Neural crest cell (in vitro differentiated cells): ENCODE measurements at regions not wholly inside any gene's neighbourhood (a gene's known extent, or its start where the extent isn't known, plus 50 kb on each side); places are given as distances from the start of the nearest gene placed in this dataset.
"Not testable (repeated sequence)": the region's sequence is repeated elsewhere in the genome, so short reads cannot be mapped to it uniquely, and the experiment has no call there.

Source experiments
- DNase-seq: peaks from one replicate; pipeline ENCODE4 v3.0.0; 2021; ENCODE audit warnings: low read depth, mixed read lengths, low spot score
- H3K27ac Mint-ChIP-seq: one replicate; pipeline ENCODE4 v1.8.0; 2021; ENCODE audit warnings: mild to moderate bottlenecking, mixed read lengths; ENCODE audit not compliant: unreplicated experiment
- H3K27me3 Mint-ChIP-seq: 2 replicates; pipeline ENCODE4 v1.8.0; 2021; ENCODE audit warnings: low read depth, mild to moderate bottlenecking, mixed read lengths
- H3K36me3 Mint-ChIP-seq: 2 replicates; pipeline ENCODE4 v1.8.0; 2021; ENCODE audit warnings: low read depth, mild to moderate bottlenecking, mixed read lengths
- H3K4me1 Mint-ChIP-seq: 2 replicates; pipeline ENCODE4 v1.8.0; 2021; ENCODE audit warnings: mixed read lengths
- H3K4me3 Mint-ChIP-seq: one replicate; pipeline ENCODE4 v1.8.0; 2021; ENCODE audit warnings: mild to moderate bottlenecking, mixed read lengths
- H3K9me3 Mint-ChIP-seq: 2 replicates; pipeline ENCODE4 v1.8.0; 2021; ENCODE audit warnings: mixed read lengths
- TF ChIP-seq, protein P1 (sequence below): fragments of 200-600 bp; sonication (generic); conservative IDR thresholded peaks from 2 replicates; pipeline ENCODE4 v1.5.0; 2021; ENCODE audit warnings: antibody characterized with exemption, mild to moderate bottlenecking

DNA sequence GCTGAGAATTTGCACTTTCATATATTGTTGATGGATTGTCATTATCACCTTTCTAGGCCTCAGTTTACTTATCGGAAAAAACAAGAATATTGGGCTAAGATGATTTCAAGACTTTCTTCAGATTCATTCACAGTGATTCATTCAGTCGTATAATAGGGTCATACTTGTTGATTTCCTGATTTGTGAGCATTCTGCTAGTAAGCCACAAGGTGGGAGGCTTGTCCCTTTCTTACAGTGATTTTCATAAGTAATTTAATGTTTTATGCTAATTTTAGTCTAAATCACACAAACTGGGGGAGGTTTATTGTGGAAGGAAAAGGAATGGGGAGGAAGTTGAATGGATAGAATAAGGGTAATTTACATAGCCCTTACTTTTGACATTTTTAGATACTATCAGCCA, 126.8 kb upstream of the GOLGA6L4 start:
- H3K4me1 Mint-ChIP-seq = peaks cover 17% of the 10 kb centered on the region
- H3K27me3 Mint-ChIP-seq = no peaks in the 10 kb centered on the region
- H3K27ac Mint-ChIP-seq = no peak overlapping the region
- no peak overlapping the region for H3K4me3 Mint-ChIP-seq
- no peaks in the 10 kb centered on the region for H3K36me3 Mint-ChIP-seq
- TF ChIP-seq, protein P1, sequence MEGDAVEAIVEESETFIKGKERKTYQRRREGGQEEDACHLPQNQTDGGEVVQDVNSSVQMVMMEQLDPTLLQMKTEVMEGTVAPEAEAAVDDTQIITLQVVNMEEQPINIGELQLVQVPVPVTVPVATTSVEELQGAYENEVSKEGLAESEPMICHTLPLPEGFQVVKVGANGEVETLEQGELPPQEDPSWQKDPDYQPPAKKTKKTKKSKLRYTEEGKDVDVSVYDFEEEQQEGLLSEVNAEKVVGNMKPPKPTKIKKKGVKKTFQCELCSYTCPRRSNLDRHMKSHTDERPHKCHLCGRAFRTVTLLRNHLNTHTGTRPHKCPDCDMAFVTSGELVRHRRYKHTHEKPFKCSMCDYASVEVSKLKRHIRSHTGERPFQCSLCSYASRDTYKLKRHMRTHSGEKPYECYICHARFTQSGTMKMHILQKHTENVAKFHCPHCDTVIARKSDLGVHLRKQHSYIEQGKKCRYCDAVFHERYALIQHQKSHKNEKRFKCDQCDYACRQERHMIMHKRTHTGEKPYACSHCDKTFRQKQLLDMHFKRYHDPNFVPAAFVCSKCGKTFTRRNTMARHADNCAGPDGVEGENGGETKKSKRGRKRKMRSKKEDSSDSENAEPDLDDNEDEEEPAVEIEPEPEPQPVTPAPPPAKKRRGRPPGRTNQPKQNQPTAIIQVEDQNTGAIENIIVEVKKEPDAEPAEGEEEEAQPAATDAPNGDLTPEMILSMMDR = peak; percentile 44
- no peak for DNase-seq
- no peaks in the 10 kb centered on the region for H3K9me3 Mint-ChIP-seq

DNA sequence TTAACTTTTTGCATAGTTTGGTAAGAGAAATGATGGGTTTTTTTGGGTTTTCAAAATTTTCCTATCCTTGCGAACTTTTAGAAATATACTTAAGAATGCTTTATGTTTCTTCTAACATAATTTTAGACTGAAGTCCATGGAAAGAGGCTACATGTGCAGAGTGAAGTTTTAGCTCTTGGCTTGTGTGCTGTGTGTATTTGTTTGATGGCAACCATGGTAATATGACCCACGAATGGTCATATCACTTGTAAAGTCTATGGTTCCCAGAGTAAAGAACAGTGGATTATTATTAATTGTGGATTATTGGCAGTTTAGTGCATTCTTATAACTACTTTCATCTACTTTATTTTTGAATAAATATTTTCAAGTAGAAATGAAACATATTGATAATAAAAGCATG, 124.0 kb upstream of the GOLGA6L4 start:
- Mint-ChIP-seq H3K9me3 (no peaks in the 10 kb centered on the region), H3K36me3 (peaks cover 5% of the 10 kb centered on the region), H3K27me3 (no peaks in the 10 kb centered on the region), H3K4me3 (no peak overlapping the region), H3K27ac (no peak overlapping the region), H3K4me1 (peaks cover 17% of the 10 kb centered on the region)
- TF ChIP-seq, protein P1 = no peak
- DNase-seq = no peak

DNA sequence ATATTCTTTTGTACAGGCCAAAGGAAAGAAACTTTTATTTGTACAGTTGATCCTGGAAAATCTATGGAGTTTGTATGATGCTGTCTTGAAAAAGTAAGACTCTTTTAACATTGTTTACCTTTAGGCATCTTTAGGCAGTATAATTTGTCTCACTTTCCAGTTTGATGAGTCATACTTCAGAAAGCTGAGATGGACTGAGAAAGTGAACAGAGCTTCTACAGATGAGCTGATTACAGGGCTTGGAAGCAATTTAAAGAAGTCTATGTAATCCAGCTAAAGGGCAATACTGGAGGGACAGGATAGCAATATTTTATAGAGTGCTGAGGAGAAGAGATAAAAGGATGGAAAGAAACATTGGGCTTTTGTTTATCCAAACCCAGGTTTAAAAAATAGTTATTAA, 123.5 kb upstream of the GOLGA6L4 start:
- TF ChIP-seq, protein P1 = no peak
- Mint-ChIP-seq H3K36me3 (peaks cover 5% of the 10 kb centered on the region), H3K9me3 (no peaks in the 10 kb centered on the region), H3K4me1 (peaks cover 17% of the 10 kb centered on the region), H3K4me3 (no peak overlapping the region), H3K27ac (no peak overlapping the region), H3K27me3 (no peaks in the 10 kb centered on the region)
- no peak for DNase-seq

DNA sequence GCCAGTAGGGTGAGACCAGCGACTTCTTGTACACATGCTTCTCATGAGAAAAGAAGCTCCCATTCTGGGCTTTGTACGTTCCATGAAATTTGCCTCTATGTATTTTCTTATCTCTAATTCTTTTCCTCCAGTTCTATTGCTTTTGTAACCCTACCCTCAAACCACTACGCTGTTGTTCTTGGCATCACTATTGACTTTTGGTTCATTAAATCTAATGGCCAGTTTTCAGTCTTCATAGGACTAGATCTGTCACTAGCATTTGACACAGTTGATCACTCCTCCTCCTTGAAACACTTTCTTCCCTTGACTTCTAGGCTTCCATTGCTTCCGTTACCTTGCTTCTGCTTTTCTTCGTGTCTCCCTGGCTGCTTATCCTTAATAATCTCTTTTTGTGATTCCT, 121.7 kb upstream of the GOLGA6L4 start:
- H3K4me3 Mint-ChIP-seq = no peak overlapping the region
- no peaks in the 10 kb centered on the region for H3K9me3 Mint-ChIP-seq
- H3K4me1 Mint-ChIP-seq = peaks cover 13% of the 10 kb centered on the region
- no peak for DNase-seq
- H3K27ac Mint-ChIP-seq = no peak overlapping the region
- TF ChIP-seq, protein P1 = no peak
- H3K27me3 Mint-ChIP-seq = no peaks in the 10 kb centered on the region
- peaks cover 5% of the 10 kb centered on the region for H3K36me3 Mint-ChIP-seq

DNA sequence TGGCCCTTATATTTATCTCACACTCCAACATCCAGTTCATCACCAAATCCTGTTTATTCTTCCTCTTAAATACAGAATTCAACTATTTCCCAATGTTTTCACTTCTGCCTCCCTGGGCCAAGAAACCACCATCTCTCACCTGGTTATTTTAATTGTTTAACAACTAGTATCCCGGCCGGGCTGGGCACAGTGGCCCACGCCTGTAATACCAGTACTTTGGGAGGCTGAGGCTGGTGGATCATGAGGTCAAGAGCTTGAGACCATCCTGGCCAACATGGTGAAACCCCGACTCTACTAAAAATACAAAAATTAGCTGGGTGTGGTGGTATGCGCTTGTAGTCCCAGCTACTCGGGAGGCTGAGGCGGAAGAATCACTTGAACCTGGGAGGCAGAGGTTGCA, 120.9 kb upstream of the GOLGA6L4 start:
- DNase-seq, H3K4me1 Mint-ChIP-seq, H3K27me3 Mint-ChIP-seq, H3K4me3 Mint-ChIP-seq, H3K36me3 Mint-ChIP-seq, H3K9me3 Mint-ChIP-seq, H3K27ac Mint-ChIP-seq: not testable (repeated sequence)

DNA sequence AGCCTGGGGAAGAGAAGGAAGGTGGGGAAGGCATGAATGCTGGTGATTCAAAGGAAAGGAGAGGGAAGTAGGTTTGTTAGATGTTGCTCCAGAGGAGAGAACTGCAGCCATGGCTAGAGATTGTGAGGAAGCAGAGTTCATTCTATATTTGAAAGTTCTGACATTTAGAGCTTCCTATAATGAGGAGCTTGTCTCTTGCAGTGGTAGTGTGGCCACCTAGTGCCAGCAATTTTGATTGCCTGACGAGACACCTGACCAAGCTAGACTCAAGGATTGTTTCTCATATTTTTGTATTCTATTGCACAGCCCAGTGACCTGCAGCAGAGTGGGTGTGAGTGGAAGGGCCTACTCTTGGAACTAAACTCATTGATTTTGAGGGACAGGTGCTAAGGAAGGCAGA, 116.2 kb upstream of the GOLGA6L4 start:
- DNase-seq, H3K4me1 Mint-ChIP-seq, H3K36me3 Mint-ChIP-seq, H3K27me3 Mint-ChIP-seq, H3K9me3 Mint-ChIP-seq, H3K4me3 Mint-ChIP-seq, H3K27ac Mint-ChIP-seq: not testable (repeated sequence)

DNA sequence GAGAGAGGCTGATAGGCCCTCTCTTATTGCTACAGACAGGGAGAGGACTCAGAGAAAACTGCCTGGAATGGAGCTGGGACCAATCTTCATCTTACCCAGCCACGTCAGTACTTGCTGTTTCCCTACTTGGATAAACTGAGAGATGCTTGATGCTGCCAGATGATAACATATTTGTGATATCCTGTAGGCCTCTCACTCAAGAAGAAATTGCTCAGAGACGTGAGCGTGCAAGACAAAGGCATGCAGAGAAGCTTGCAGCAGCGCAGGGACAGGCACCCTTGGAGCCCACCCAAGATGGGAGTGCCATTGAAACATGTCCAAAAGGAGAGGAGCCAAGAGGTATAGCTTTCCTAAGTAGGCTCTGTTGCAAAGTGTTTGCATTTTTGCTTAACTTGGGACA, 114.7 kb upstream of the GOLGA6L4 start:
- not testable (repeated sequence) for H3K9me3 Mint-ChIP-seq, H3K4me1 Mint-ChIP-seq, DNase-seq, H3K27me3 Mint-ChIP-seq, H3K27ac Mint-ChIP-seq, H3K36me3 Mint-ChIP-seq, H3K4me3 Mint-ChIP-seq

DNA sequence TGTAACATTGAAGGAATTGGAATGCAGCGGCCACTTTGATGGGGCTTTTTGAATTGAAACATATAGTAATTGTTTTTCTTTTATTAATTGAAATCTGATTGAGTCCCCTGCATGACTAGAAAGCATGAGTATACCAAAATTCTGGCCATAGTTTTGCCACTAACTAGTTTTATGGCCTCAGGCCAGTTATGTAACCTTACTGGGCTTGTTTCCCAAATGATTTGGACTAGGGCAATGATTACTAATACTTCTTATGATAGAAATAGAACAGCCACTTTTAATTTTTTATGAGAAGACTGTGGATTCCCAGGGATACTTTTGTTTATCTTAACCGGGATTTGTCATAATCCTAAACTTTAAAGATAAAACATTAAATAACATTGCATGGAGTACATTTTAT, 106.9 kb upstream of the GOLGA6L4 start:
- H3K4me1 Mint-ChIP-seq, H3K4me3 Mint-ChIP-seq, H3K27me3 Mint-ChIP-seq: not testable (repeated sequence)

DNA sequence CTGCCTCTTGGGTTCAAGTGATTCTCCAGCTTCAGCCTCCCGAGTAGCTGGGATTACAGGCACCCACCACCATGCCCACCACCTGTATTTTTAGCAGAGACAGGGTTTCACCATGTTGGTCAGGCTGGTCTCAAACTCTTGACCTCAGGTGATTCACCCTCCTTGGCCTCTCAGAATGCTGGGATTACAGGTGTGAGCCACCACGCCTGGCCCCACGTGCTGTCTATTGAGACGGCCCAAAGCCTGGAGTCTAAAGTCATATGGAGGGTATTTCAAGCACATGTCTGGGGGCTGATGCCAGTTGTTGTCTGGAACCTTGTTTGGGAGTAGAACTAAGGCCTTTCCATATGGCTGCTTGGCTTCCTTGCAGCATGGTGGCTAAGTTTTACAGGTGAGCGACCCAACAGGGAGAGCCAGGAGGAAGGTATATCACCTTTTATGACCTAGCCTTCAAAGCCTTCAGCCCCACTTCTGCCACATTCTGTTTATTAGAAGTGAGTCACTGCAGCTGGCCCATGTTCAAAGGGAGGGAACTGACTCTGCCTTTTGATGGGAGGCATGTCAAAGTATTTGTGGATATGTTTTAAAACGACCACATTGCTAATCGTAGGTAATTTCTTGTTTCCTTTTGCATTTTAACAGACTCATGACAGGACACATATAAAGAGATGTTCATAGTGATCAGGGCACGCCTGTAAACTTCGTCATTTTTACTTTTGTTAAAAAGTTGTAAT, 105.3 kb upstream of the GOLGA6L4 start:
- not testable (repeated sequence) for H3K9me3 Mint-ChIP-seq, H3K4me3 Mint-ChIP-seq, DNase-seq, H3K36me3 Mint-ChIP-seq, H3K27ac Mint-ChIP-seq, H3K27me3 Mint-ChIP-seq, H3K4me1 Mint-ChIP-seq

More for the DNA sequence above, 106.9 kb upstream of the GOLGA6L4 start:
- not testable (repeated sequence) for H3K9me3 Mint-ChIP-seq, H3K36me3 Mint-ChIP-seq, DNase-seq, H3K27ac Mint-ChIP-seq

DNA sequence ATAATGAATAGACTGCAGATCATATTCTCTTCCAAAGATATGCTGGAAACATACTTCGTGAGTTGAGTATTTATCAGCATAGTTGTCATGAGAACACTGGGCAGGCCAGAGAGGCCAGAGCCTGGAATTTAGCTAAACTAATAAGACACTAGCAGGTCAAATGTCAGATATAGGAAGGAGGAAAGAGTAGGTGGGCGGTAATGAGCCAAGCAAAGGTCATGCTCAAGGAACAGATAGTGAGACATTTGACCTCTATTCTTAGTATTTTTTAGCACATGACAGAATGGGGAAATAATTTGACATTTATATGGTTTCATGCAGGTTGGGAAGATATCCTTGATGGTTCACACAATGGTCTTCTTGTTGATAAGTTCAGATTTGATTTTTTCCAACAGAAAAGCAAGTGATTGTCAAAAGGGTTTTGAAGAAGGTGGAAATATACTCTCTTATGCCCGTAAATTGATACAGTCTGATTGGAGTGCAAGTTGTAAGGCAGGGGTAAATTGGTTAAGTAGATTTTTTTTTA, 99.6 kb upstream of the GOLGA6L4 start:
- H3K4me3 Mint-ChIP-seq, H3K36me3 Mint-ChIP-seq, H3K27me3 Mint-ChIP-seq, DNase-seq, H3K27ac Mint-ChIP-seq, H3K9me3 Mint-ChIP-seq: not testable (repeated sequence)
- H3K4me1 Mint-ChIP-seq = peaks cover 16% of the 10 kb centered on the region
